B cell (primary cell): ENCODE measurements at regions not wholly inside any gene's neighbourhood (a gene's known extent, or its start where the extent isn't known, plus 50 kb on each side); places are given as distances from the start of the nearest gene placed in this dataset.

ENCODE experiments used
- ATAC-seq: fragments of 200-7000 bp; cut with Tn5 transposase; one replicate; pipeline ENCODE4 v1.10.0; 2021; ENCODE audit warnings: low read depth, mild to moderate bottlenecking, moderate number of reproducible peaks, moderate library complexity
- CTCF ChIA-PET: fragments of 350-600 bp; sonication (Branson Sonifier 250); formaldehyde crosslinking; loops from one replicate; lab custom pipeline; 2021; ENCODE audit warnings: antibody characterized with exemption, inconsistent platforms; lab: Charles Lee
- POLR2A ChIA-PET: fragments of 350-600 bp; sonication (Branson Sonifier 250); formaldehyde crosslinking; loops from one replicate; lab custom pipeline; 2021; ENCODE audit warnings: antibody characterized with exemption; lab: Charles Lee
- DNase-seq: peaks from one replicate; pipeline ENCODE4 v3.0.0; 2013
- H2AFZ ChIP-seq: 2 replicates; pipeline ENCODE4 v1.6.1; 2012; ENCODE audit warnings: mild to moderate bottlenecking, low read depth, low read length; ENCODE audit not compliant: insufficient read depth, poor library complexity, severe bottlenecking
- H3K27ac ChIP-seq, 2 donors: 1 replicate in 1 of 2; 2 replicates in 1 of 2; pipeline ENCODE4 v1.5.1; 2012 to 2013; ENCODE audit warnings: low read length in 2 of 2, mild to moderate bottlenecking in 2 of 2, moderate library complexity in 1 of 2
- H3K27me3 ChIP-seq, 4 experiments: fragments of 200-600 bp in 1 of 4; sonication (generic) in 1 of 4; replicated peaks in 1 of 4; 1 replicate in 2 of 4; 2 replicates in 2 of 4; pipeline versions ENCODE4 v1.6.1 to v1.7.0; 2013 to 2016; ENCODE audit warnings: low read length in 3 of 4, mild to moderate bottlenecking in 2 of 4, mixed read lengths in 1 of 4, moderate library complexity in 1 of 4; ENCODE audit not compliant: insufficient read depth in 4 of 4, control insufficient read depth in 3 of 4; ENCODE audit errors: control extremely low read depth in 1 of 4
- H3K36me3 ChIP-seq, 2 experiments: replicated peaks in 1 of 2; 1 replicate in 1 of 2; 2 replicates in 1 of 2; pipeline versions ENCODE4 v1.6.1 to v1.7.1; 2013; ENCODE audit warnings: low read length in 1 of 2; ENCODE audit not compliant: insufficient read depth in 2 of 2, control insufficient read depth in 1 of 2; ENCODE audit errors: control extremely low read depth in 1 of 2, extremely low read depth in 1 of 2
- H3K4me1 ChIP-seq, 2 donors: fragments of 200-600 bp in 1 of 2; sonication (generic) in 1 of 2; 1 replicate in 1 of 2; 2 replicates in 1 of 2; pipeline versions ENCODE4 v1.5.1 to v1.6.1; 2013 to 2017; ENCODE audit warnings: low read length in 2 of 2; ENCODE audit not compliant: control insufficient read depth in 2 of 2, insufficient read depth in 2 of 2
- H3K4me2 ChIP-seq: replicated peaks from 2 replicates; pipeline ENCODE3; 2012; ENCODE audit warnings: mild to moderate bottlenecking, low read depth, low read length; ENCODE audit not compliant: poor library complexity, severe bottlenecking
- H3K4me3 ChIP-seq, 5 experiments: fragments of 200-600 bp in 1 of 5; sonication (generic) in 1 of 5; 1 replicate in 3 of 5; 2 replicates in 2 of 5; pipeline versions ENCODE4 v1.5.1 to v1.7.0; 2011 to 2016; ENCODE audit warnings: low read length in 4 of 5, mild to moderate bottlenecking in 4 of 5, low read depth in 2 of 5, control low read depth in 1 of 5, moderate library complexity in 1 of 5; ENCODE audit not compliant: insufficient read depth in 1 of 5; ENCODE audit errors: control extremely low read depth in 1 of 5, extremely low read depth in 1 of 5
- H3K79me2 ChIP-seq: fragments of 200-600 bp; sonication (generic); one replicate; pipeline ENCODE4 v1.6.0; 2016; ENCODE audit warnings: low read length; ENCODE audit not compliant: control insufficient read depth, insufficient read depth
- H3K9ac ChIP-seq: fragments of 200-600 bp; sonication (generic); 2 replicates; pipeline ENCODE4 v1.6.1; 2017; ENCODE audit warnings: mild to moderate bottlenecking, low read length, moderate library complexity
- H3K9me3 ChIP-seq, 3 donors: one replicate each; pipeline versions ENCODE4 v1.6.1 to v1.7.1; 2013; ENCODE audit warnings: low read length in 2 of 3; ENCODE audit not compliant: control insufficient read depth in 2 of 3, insufficient read depth in 1 of 3; ENCODE audit errors: control extremely low read depth in 1 of 3
- H4K20me1 ChIP-seq: 2 replicates; pipeline ENCODE4 v1.6.0; 2012; ENCODE audit warnings: mild to moderate bottlenecking, low read length; ENCODE audit not compliant: insufficient read depth, control insufficient read depth, poor library complexity, severe bottlenecking
- H3K27ac Mint-ChIP-seq: one replicate; pipeline ENCODE4 v1.8.0; 2021; ENCODE audit warnings: mixed read lengths
- H3K27me3 Mint-ChIP-seq: one replicate; pipeline ENCODE4 v1.8.0; 2021; ENCODE audit warnings: mixed read lengths
- H3K4me1 Mint-ChIP-seq: one replicate; pipeline ENCODE4 v1.8.0; 2021; ENCODE audit warnings: mixed read lengths
- H3K4me3 Mint-ChIP-seq: one replicate; pipeline ENCODE4 v1.8.0; 2021; ENCODE audit warnings: mixed read lengths
- H3K9me3 Mint-ChIP-seq: one replicate; pipeline ENCODE4 v1.8.0; 2022; ENCODE audit warnings: mixed read lengths; ENCODE audit not compliant: insufficient read depth
- EZH2 ChIP-seq: IDR thresholded peaks from 2 replicates; pipeline ENCODE4 v1.6.1; 2012; ENCODE audit warnings: borderline replicate concordance, low read depth, mild to moderate bottlenecking, moderate library complexity, low read length; ENCODE audit not compliant: insufficient read depth, poor library complexity, severe bottlenecking
- WGBS: methylation state at CpG from one replicate; pipeline ENCODE4 v1.1.5; 2013; ENCODE audit warnings: missing lambda C conversion rate; ENCODE audit not compliant: insufficient coverage; 5-methylcytosine and 5-hydroxymethylcytosine counted together
- intact Hi-C: fragments of 100-400 bp; cut with micrococcal nuclease; formaldehyde crosslinking; loops from one replicate; pipeline ENCODE4 v1.10.0; 2022
- TF ChIP-seq, protein P1 (sequence below): fragments of 200-600 bp; IDR thresholded peaks from one replicate; pipeline ENCODE4 v1.8.0; 2022; ENCODE audit warnings: antibody characterized with exemption, mild to moderate bottlenecking

DNA sequence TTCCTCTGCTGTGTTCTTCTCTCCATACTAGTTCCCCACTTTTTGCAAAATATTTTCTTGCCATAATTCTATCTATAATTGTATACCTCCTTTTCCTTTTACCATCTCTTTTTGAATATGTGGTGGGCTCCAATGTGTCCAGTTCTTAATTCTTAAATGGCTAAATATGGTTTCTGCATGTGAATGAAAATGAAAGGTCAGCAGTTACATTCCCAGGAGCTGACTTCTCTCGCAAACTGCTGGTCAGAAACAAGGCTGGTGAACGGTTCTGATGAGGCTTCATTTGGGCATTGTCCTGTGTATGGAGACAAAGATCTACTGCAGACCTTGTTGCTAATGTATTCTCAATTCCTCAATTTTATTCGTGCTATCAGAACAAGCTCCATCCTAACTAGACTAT, 309.2 kb downstream of the SNX13 start:
- ChIA-PET POLR2A (no interaction called here), CTCF (interaction anchor here (0.7 to 1.8 kb wide), 2 partner anchors 10 to 1197 kb away, joined by 3 to 8 read pairs; no protein-coding TSS in a partner anchor)
- H3K4me1 Mint-ChIP-seq = no peaks in the 10 kb centered on the region
- Histone ChIP-seq H3K4me1 (no peaks in the 10 kb centered on the region), H3K27me3 (no peaks in the 10 kb centered on the region), H3K27ac (no peak overlapping the region), H3K9me3 (no peaks in the 10 kb centered on the region), H3K4me2 (no peak overlapping the region), H3K79me2 (no peaks in the 10 kb centered on the region), H3K4me3 (no peak overlapping the region), H3K9ac (no peak overlapping the region), H4K20me1 (no peaks in the 10 kb centered on the region), H3K36me3 (no peaks in the 10 kb centered on the region), H2AFZ (no peak overlapping the region)
- TF ChIP-seq EZH2 = no peak
- TF ChIP-seq, protein P1, sequence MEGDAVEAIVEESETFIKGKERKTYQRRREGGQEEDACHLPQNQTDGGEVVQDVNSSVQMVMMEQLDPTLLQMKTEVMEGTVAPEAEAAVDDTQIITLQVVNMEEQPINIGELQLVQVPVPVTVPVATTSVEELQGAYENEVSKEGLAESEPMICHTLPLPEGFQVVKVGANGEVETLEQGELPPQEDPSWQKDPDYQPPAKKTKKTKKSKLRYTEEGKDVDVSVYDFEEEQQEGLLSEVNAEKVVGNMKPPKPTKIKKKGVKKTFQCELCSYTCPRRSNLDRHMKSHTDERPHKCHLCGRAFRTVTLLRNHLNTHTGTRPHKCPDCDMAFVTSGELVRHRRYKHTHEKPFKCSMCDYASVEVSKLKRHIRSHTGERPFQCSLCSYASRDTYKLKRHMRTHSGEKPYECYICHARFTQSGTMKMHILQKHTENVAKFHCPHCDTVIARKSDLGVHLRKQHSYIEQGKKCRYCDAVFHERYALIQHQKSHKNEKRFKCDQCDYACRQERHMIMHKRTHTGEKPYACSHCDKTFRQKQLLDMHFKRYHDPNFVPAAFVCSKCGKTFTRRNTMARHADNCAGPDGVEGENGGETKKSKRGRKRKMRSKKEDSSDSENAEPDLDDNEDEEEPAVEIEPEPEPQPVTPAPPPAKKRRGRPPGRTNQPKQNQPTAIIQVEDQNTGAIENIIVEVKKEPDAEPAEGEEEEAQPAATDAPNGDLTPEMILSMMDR = no peak
- ATAC-seq = no peak
- H3K27me3 Mint-ChIP-seq = no peaks in the 10 kb centered on the region
- intact Hi-C loops = no loop called here
- WGBS = 93% methylated on average over 3 of the region's 3 CpGs
- no peak overlapping the region for H3K27ac Mint-ChIP-seq
- DNase-seq = no peak
- H3K4me3 Mint-ChIP-seq = no peak overlapping the region
- no peaks in the 10 kb centered on the region for H3K9me3 Mint-ChIP-seq

DNA sequence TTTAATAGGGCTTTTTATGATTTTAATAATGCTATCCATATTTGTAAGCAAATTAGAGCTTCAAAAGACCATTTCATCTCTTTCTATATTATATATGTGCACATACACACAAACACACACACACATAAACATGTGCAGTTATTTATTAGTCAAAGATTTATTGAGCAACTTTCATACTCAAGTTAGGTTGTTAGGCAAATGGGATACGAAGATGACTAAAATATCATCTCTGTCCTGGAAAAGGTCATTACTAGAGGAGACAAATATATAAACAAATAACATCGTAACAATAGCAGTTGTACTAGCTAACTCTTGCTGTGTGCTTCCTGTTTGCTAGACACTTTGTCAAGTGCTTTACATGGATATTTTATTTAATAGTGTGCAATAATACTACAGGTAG, 307.9 kb downstream of the SNX13 start:
- H4K20me1 ChIP-seq = no peaks in the 10 kb centered on the region
- no peaks in the 10 kb centered on the region for H3K27me3 ChIP-seq
- TF ChIP-seq EZH2 = no peak
- TF ChIP-seq, protein P1 = no peak
- Mint-ChIP-seq H3K27me3 (no peaks in the 10 kb centered on the region), H3K9me3 (no peaks in the 10 kb centered on the region), H3K4me1 (no peaks in the 10 kb centered on the region), H3K4me3 (no peak overlapping the region), H3K27ac (no peak overlapping the region)
- POLR2A ChIA-PET = no interaction called here
- H3K79me2 ChIP-seq = no peaks in the 10 kb centered on the region
- H3K4me2 ChIP-seq = no peak overlapping the region
- intact Hi-C loops = no loop called here
- CTCF ChIA-PET = interaction anchor here (0.6 to 1.8 kb wide), 2 partner anchors 9 to 692 kb away, joined by 3 to 8 read pairs; no protein-coding TSS in a partner anchor
- H3K4me3 ChIP-seq = no peak overlapping the region
- ATAC-seq (no peak), DNase-seq (no peak)
- H3K9me3 ChIP-seq = no peaks in the 10 kb centered on the region
- no peak overlapping the region for H3K27ac ChIP-seq
- no peak overlapping the region for H3K9ac ChIP-seq
- no CpG with 5 or more reads among the region's 2 CpGs for WGBS
- H3K36me3 ChIP-seq = no peaks in the 10 kb centered on the region
- H3K4me1 ChIP-seq = no peaks in the 10 kb centered on the region
- no peak overlapping the region for H2AFZ ChIP-seq
